Endothelial cell (in vitro differentiated cells): ENCODE measurements at regions not wholly inside any gene's neighbourhood (a gene's known extent, or its start where the extent isn't known, plus 50 kb on each side); places are given as distances from the start of the nearest gene placed in this dataset.

ENCODE experiments used
- DNase-seq: peaks from one replicate; pipeline ENCODE4 v3.0.0; 2021; ENCODE audit warnings: low spot score
- H3K27ac Mint-ChIP-seq: one replicate; pipeline ENCODE4 v1.8.0; 2021; ENCODE audit warnings: mixed read lengths, inconsistent platforms; ENCODE audit not compliant: unreplicated experiment
- H3K27me3 Mint-ChIP-seq: one replicate; pipeline ENCODE4 v1.8.0; 2021; ENCODE audit warnings: mild to moderate bottlenecking, moderate library complexity, mixed read lengths, inconsistent platforms; ENCODE audit not compliant: unreplicated experiment
- H3K36me3 Mint-ChIP-seq: one replicate; pipeline ENCODE4 v1.8.0; 2021; ENCODE audit warnings: mild to moderate bottlenecking, low read depth, mixed read lengths, inconsistent platforms; ENCODE audit not compliant: unreplicated experiment
- H3K4me1 Mint-ChIP-seq: one replicate; pipeline ENCODE4 v1.8.0; 2021; ENCODE audit warnings: mild to moderate bottlenecking, mixed read lengths, inconsistent platforms; ENCODE audit not compliant: unreplicated experiment
- H3K4me3 Mint-ChIP-seq: one replicate; pipeline ENCODE4 v1.8.0; 2021; ENCODE audit warnings: mild to moderate bottlenecking, mixed read lengths, inconsistent platforms; ENCODE audit not compliant: unreplicated experiment
- H3K9me3 Mint-ChIP-seq: one replicate; pipeline ENCODE4 v1.8.0; 2021; ENCODE audit warnings: mixed read lengths, inconsistent platforms; ENCODE audit not compliant: unreplicated experiment
- TF ChIP-seq, protein P1 (sequence below): fragments of 200-600 bp; sonication (generic); IDR thresholded peaks from one replicate; pipeline ENCODE4 v1.5.0; 2021; ENCODE audit warnings: antibody characterized with exemption; ENCODE audit not compliant: unreplicated experiment

DNA sequence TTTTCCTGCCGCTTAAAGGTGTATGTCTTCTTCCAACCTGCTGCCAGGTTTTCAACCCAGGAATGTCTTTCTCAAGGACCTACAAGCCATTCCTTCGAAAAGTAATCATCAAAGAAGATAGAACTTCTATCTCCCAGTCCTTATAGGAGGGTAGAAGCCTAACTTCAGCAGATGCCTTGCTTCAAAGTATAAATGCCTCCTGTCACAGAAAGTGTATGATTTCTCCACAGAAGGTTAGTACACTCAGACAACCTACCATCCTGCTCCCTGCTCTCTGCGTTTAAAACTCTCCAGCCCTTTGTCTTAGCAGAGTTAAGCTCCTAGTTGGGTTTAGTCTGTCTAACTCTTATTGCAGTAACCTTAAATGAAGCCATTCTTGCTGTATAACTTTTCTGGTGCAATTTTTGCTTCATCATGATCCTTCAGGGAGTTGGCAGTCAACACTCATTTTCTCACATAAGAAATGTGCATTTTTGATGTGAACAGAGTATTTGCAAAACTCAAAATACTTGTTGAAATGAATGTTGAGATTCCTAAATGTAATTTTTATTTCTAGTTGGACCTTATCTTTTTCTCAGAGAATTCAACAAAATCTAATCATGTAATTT lies 737.5 kb downstream of the LIG4 start:
- Mint-ChIP-seq H3K27ac (no peak overlapping the region), H3K9me3 (no peaks in the 10 kb centered on the region), H3K36me3 (no peaks in the 10 kb centered on the region), H3K4me1 (peaks cover 2% of the 10 kb centered on the region), H3K27me3 (no peaks in the 10 kb centered on the region), H3K4me3 (no peak overlapping the region)
- TF ChIP-seq, protein P1, sequence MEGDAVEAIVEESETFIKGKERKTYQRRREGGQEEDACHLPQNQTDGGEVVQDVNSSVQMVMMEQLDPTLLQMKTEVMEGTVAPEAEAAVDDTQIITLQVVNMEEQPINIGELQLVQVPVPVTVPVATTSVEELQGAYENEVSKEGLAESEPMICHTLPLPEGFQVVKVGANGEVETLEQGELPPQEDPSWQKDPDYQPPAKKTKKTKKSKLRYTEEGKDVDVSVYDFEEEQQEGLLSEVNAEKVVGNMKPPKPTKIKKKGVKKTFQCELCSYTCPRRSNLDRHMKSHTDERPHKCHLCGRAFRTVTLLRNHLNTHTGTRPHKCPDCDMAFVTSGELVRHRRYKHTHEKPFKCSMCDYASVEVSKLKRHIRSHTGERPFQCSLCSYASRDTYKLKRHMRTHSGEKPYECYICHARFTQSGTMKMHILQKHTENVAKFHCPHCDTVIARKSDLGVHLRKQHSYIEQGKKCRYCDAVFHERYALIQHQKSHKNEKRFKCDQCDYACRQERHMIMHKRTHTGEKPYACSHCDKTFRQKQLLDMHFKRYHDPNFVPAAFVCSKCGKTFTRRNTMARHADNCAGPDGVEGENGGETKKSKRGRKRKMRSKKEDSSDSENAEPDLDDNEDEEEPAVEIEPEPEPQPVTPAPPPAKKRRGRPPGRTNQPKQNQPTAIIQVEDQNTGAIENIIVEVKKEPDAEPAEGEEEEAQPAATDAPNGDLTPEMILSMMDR, result no peak
- DNase-seq, result no peak

DNA sequence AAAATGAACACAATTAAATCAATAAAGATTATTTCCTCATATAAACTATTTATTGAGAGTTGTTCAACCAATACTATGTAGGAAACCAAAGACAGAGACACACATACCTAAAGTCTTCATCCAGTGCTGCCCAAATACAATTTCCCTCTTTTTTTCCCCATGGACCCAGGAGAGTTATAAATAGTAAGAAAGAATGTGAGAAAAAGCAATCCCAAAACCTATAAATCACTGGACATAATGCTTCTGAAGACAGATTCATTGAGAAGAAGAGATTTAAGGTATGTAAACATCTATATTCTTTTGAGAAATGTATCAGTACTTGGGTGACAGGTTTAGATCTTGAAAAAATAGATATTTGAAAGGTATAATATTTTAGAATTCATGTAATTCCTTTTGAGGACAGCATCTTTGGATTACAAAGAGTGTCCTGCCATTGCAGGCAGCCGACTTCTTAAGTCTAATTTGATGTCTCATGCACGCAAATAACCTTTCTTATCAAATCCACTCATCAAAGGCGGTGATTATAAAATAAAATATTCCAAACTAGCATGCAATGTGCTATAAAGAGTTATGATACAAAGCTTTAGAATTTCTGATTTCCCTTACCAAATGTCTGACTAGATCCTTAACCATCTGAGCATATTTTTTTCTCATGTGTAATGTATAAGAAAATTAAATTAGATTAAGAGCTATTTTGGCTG lies 739.4 kb downstream of the LIG4 start:
- no peak for DNase-seq
- Mint-ChIP-seq H3K4me3 (no peak overlapping the region), H3K4me1 (peaks cover 6% of the 10 kb centered on the region), H3K27me3 (no peaks in the 10 kb centered on the region), H3K36me3 (no peaks in the 10 kb centered on the region), H3K9me3 (no peaks in the 10 kb centered on the region), H3K27ac (no peak overlapping the region)
- TF ChIP-seq, protein P1, result no peak

DNA sequence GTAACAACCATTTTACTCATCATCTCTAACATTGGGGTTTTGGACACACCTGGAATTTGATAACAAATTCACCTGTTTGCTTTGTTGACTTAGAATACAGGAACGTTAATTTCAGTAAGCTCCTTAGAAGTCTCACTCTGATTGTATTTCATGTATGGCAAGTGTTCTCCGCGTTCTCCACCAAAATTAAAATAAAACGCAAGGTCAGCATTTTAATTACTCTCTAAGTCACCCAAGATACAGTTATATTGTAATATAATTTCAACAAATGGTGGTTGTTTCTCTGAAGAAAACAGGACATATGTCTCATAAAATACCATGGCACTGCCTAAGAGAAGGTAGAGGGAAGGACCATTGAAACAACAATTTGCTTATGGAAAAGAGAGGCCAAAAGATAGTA lies 742.1 kb downstream of the LIG4 start:
- Mint-ChIP-seq H3K9me3 (no peaks in the 10 kb centered on the region), H3K4me3 (no peak overlapping the region), H3K36me3 (no peaks in the 10 kb centered on the region), H3K4me1 (peaks cover 6% of the 10 kb centered on the region), H3K27ac (no peak overlapping the region), H3K27me3 (no peaks in the 10 kb centered on the region)
- TF ChIP-seq, protein P1, result no peak
- no peak for DNase-seq

DNA sequence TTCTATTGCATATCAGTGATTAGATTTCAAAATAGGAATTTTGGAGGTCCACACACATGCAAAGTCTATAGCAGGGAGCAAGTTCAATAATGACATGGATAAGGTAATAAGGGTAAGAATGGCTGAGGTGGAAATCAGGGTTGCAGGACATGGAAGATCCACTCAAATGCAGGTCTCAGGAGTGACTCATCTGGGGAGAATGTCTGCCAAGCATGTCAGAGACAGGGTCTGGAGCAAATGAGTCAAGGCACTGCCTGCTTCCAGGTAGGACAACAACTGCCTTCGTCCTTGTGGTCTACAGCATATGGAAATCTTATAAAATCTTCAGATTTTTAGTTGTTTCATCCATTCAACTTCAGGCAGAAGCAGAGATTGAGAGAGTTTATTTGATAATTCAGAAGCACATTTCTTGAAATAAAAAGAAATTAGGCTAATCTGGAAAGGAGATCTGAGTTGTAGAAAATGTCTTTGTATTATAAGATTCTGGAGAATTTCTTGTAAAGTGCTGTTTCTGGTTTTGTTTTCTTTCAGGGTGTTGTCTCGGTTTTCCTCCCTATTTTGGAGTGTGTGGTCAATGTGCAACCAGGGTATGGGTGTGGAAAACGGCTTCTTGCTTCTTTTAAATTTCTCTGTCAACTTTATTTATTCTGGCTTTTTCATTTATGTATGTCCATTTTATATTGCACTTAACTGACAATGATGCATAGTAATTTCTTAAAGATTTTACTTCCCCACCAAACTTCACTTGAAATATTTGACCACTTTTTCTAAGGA lies 748.8 kb downstream of the LIG4 start:
- Mint-ChIP-seq H3K27me3 (no peaks in the 10 kb centered on the region), H3K4me1 (no peaks in the 10 kb centered on the region), H3K27ac (no peak overlapping the region), H3K4me3 (no peak overlapping the region), H3K9me3 (no peaks in the 10 kb centered on the region), H3K36me3 (no peaks in the 10 kb centered on the region)
- no peak for DNase-seq
- TF ChIP-seq, protein P1, result no peak

DNA sequence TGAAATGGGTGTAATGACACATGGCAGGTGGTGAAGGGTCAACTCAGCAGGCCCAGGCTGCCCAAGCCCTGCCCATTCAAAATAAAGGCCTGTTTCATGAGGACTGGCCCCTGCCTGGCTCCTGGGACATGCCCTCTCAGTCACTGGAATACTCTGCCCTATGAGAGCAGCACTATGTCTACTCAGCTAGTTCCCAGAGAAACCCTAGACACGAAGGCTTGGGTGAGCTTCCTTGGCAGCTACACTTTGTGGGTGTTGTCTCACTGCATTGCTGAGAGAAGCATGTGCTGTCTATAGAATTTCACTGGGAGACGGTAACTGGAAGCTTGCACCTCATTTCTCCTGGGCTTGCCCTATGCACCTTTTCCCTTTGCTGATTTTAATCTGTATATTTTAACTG lies 752.8 kb downstream of the LIG4 start:
- no peaks in the 10 kb centered on the region for H3K27me3 Mint-ChIP-seq
- H3K4me1 Mint-ChIP-seq, result peaks cover 10% of the 10 kb centered on the region
- TF ChIP-seq, protein P1, result no peak
- no peak for DNase-seq
- H3K4me3 Mint-ChIP-seq, result no peak overlapping the region
- H3K9me3 Mint-ChIP-seq, result no peaks in the 10 kb centered on the region
- H3K27ac Mint-ChIP-seq, result no peak overlapping the region
- no peaks in the 10 kb centered on the region for H3K36me3 Mint-ChIP-seq
